ENCODE measurements at regions not wholly inside any gene's neighbourhood (a gene's known extent, or its start where the extent isn't known, plus 50 kb on each side); places are given as distances from the start of the nearest gene placed in this dataset.
"Not testable (repeated sequence)": the region's sequence is repeated elsewhere in the genome, so short reads cannot be mapped to it uniquely, and the experiment has no call there.

DNA sequence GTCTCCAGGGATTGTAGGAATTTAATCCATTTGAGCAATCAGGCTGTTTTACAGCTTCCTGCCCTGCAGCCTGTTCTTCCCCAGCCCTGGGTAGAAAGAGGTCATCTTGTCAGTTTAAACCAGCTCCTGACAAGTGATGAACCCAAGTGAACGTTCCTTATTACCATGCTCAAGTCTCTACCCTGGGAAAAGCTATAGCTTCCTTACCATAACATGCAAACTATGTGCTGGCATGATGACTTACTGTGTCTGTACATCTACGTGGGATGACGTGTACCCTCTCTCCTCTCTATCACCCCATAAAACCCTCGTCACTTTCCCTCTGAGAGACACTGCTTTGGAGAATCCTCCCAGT is 452.2 kb downstream of the XYLT1 start:
- DNase-seq, result no peak

DNA sequence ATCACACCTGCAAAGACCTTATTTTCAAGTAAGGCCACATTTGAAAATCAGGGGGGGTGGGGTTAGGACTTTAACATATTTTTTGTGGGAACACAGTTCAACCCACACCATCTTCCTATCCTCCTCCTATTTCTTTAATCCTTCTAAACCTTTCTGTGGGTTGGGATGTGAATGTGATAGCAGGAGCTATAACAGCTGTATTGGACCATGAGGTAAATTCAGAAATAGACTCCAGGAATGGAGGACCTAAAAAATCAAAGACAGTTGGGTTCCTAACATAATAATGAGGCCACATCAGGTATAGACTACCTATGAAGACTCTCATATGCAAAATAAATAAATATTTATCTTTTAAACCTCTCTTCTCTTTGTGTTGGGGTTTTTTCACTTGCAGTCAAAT is 451.4 kb downstream of the XYLT1 start:
- no peak for DNase-seq

DNA sequence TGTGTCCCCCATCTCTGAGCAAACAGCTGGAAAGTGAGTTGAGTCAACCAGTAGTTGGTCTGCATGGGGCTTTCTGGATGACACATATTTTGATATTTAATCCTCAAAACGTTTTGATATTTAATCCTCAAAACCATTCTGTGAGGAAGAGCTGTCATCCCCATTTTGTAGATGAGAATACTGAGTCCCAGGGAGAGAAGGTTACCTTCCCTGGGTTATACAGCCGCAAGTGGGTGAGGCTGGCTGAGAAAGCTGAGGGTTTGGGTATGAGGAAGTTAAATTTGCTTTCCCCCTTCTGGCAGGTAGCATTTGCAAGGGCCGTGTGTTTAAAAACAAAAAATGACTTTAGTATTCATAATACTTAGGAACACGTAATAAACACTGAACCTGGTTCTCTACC is 447.2 kb downstream of the XYLT1 start:
- no peak for DNase-seq

DNA sequence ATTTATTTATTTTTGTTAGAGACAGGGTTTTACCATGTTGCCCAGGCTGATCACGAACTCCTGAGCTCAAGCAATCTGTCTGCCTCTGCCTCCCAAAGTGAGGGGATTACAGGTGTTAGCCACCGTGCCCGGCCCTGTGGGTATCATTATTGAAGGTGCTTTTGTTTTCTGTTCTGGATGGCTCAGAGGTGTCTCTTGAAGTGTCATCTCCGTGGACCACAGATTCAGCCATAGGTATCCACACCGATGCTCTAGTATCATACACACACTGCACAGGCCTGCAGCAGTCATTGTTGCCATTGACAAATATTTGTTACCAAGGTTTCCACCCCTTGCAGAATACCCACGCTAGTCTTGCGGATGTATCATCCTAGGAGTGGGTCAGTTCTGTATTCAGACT is 446.2 kb downstream of the XYLT1 start:
- no peak for DNase-seq

DNA sequence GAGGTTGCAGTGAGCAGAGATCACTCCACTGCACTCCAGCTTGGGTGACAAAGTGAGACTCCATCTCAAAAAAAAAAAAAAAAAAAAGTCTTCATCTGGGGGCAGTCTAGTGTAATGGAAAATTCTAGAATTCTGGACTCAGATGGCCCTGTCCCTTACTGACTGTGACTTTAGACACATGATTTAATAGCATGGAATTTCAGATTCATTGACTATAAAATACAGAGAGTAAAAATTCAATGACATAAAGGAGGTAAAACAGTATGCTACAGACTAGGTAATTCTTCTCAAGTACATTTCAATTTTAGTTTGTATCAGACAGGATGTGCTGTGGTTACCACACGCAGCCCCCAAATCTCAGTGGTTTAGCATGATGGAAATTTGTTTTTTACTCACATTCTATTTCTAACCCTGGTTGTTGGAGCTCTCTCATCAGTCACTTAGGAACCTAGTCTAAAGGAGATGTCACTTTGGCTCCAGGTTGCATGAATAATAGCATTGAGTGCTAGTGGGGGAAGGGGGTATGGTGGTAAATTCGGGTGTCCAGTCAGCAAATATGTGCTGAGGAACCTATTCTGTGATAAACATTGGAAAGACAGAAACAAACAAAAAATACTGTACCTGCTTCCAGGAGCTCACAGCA is 444.0 kb downstream of the XYLT1 start:
- DNase-seq, result peak in 1 of 2 donors; percentile 31

DNA sequence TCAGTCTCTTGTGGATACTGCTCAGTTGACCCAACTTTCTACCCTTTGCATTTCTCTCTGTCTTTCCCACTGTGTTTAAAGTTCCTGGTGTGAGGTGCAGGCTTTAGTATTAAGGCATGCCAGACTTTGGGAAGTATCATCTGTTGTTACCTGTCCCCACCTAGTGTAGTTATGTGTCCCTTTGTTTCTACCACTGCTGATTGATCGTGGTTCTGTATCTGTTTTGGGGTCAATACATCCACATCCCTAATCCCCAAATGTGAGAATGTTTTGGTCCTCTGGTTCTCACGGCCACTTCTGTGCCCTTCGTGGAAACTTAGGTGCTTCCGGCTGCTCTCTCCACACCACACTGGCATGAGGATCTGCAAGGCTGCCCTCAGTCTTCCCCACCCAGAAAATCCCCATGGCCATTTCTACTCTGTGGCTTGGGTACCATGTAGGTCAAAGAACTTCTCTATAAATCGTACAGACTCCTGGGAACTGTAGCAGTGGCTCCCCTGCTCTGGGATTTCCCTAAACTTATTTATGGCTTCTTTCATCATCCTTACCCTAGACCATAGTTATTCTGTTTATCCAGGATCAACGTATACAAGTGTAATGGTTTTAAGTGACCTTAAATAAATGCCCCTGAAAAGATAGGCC is 443.2 kb downstream of the XYLT1 start:
- no peak for DNase-seq

DNA sequence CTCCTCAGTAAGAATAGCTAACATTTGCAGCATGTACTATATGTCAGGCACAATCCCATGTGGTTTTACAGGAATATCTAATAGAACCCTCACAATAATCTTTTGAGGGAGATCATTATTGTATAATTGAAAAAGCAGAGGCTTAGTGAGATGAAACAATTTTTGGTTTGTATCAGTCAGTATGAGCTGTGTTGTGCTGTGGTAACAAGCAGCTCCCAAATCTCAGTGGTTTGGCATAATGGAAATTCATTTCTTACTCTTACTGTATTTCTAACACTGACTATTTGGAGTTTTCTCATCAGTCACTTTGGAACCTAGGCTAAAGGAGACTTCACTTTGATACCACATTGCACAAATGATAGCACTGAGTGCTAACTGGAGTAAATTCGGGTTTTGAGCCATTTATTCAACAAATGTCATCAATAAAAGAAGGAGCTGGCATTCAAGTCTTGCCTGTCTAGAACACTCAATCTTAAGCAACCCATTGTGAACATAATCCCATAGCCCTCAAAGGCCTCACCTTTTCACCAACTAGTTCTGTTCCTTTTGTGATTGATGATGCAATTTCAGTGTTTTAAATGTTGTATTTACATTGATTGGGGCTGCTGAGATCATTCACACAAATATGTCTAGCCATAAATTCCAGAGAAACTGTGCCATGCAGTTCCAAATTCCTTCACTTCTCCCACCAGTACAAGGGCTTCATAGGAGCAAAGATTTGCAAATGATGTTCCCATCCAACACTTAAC is 441.0 kb downstream of the XYLT1 start:
- no peak for DNase-seq

DNA sequence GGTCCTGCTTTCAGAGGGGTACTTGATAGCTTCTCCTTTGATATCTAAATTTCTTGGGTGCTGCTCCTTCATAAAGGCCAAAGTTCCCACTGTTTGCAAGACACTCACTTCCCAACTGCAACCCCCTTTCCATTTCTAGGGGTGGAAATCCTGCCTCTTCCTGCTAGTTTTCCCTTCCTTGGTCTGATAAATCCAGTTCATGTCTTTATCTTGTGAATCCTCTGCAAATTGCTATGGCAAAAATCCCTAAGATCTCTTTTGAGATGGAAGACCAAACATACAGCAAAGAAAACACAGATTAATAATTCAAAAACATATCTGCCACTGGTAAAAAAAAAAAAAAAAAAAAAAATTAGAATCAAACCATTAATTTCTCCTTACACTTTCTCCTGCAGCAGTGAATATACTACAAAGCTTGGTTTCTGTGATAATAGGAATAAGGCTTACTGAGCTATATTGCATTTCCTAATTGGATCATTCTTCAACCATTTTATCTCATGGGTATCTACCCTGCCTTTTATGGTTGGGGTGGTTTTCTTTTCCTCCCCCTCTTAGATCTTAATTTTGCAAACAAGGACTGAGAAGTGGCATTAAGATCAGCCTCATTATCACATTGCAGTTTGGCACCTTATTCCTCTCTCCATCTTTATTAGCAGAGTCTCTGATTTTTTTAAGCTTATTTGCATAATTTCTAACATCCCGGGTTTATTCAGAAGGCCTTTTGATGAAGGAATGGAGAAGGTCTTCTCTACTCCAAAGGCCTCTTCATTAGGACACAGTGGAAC is 439.1 kb downstream of the XYLT1 start:
- DNase-seq, result no peak

DNA sequence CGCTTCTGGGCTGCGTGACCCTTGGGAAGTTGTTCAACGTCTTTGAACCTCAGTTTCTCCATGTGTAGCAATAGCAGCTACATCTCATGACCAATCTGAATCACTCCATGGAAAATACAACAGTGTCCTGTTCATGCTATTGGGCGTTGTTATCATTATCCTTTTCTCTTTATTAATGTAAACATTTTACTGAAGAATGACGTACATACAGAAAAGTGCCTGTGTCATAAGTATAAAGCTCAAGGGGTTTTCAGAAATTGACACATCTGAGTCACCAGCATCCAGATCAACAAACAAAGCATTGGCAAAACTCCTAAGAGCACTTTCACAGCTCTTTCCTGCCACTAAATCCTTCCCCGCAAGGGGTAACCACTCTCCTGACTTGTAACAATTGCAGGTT is 438.4 kb downstream of the XYLT1 start:
- no peak for DNase-seq

DNA sequence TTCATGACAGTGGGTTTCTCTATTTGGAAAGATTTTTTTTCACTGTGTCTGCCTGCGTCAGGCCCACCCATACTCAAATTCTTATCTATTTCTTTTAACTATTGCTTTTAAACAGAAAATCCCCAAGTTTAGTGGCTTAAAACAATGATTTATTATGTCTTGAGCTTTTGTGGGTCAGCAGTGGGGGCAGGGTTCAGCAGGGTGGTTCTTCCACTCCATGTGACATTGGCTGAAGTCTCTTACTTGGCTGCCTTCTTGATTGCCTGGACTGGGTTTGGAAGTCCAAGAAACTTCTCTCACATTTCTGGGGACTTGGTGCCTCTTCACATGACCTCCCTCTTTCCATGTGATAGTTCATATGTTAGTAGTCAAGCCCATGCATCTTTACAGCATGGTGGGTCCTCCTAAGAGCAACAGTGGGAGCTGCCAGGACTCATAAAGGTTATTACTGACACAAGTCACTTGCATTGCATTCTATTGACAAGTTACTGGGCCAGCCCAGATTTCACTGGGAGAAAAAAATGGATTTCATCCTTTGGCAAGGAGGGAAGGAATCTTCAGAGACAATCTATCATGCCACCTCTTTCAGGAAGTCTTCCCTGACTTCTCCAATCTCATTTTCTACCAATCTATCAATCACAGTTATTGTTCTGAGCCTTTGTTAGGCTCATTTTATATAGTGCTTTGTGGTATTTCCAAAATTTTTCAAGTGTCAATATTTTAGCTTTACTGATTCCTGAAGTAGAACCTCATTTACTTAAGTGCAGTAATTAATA is 436.1 kb downstream of the XYLT1 start:
- no peak for DNase-seq

DNA sequence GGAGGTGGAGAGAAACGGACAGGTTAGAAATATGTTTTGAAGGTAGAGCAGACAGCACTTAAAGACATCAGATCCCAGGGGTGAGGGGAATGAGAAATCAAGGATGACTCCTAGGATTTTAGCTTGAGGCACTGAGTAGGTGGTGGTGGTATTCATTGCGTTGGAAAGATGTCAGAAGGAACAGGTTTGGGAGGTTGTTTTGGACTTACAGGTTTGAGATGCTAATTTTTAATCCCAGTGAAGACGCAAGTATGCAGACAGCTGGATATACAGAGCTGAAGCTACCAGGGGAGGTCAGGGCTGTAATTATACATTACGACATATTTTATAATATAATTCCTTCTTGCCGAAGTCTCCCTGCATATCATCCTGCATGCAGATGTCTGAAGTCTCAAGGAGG is 433.3 kb downstream of the XYLT1 start:
- no peak for DNase-seq

DNA sequence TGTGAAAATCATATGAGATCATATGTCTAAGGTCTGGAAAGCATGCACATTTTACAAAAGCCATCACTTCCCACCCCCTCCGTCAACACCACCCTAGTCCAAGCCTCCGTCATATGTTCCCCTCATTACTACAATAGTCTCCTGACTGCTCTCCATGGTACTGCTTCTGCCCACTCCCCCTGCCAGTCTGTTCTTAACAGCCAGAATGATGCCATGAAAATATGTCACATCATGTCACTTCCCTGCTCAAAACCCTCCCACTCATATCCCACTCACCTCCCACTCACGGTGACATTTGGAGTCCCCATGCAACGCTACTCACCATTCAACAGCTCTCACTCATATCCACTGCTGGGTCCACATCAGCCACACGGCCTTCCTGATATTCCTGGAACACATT is 432.3 kb downstream of the XYLT1 start:
- DNase-seq, result no peak

DNA sequence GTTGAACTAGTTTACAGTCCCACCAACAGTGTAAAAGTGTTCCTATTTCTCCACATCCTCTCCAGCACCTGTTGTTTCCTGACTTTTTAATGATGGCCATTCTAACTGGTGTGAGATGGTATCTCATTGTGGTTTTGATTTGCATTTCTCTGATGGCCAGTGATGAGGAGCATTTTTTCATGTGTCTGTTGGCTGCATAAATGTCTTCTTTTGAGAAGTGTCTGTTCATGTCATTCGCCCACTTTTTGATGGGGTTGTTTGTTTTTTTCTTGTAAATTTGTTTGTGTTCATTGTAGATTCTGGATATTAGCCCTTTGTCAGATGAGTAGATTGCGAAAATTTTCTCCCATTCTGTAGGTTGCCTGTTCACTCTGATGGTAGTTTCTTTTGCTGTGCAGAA is 421.7 kb downstream of the XYLT1 start:
- not testable (repeated sequence) for DNase-seq

DNA sequence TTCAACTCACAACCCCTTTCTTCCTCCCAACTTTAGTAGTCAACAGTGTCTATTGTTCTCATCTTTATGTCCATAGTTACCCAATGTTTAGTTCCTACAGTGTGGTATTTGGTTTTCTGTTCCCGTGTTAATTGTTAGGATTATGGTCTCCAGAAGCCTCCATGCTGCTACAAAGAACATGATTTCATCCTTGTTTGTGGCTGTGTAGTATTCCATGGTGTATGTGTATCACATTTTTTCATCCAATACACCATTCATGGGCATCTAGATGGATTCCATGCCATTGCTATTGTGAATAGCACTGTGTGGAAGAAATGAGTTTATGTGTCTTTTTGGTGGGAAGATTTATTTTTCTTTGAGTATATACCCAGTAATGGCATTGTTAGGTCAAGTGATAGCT is 420.3 kb downstream of the XYLT1 start:
- DNase-seq, result no peak
